ENCODE measurements at regions not wholly inside any gene's neighbourhood (a gene's known extent, or its start where the extent isn't known, plus 50 kb on each side); places are given as distances from the start of the nearest gene placed in this dataset.
"Not testable (repeated sequence)": the region's sequence is repeated elsewhere in the genome, so short reads cannot be mapped to it uniquely, and the experiment has no call there.

GRCh38 chr6:115835314-115835713 lies 225.4 kb downstream of the FRK start:
- Histone ChIP-seq H2AFZ (ENCODE audit: low read depth, low read length) (no peak overlapping the region), H3K9me3 (replicated peaks; ENCODE audit: control insufficient read depth, insufficient read depth, low read length) (no peaks in the 10 kb centered on the region), H3K9ac (replicated peaks; ENCODE audit: extremely low read depth, insufficient read depth, low read length) (no peak overlapping the region), H3K4me2 (ENCODE audit: insufficient read depth, low read length) (no peak overlapping the region), H3K9me1 (replicated peaks; ENCODE audit: control insufficient read depth, extremely low read depth, insufficient read depth, low read length) (no peaks in the 10 kb centered on the region), H4K20me1 (replicated peaks; ENCODE audit: control insufficient read depth, extremely low read depth, insufficient read depth, low read length) (no peaks in the 10 kb centered on the region), H3K4me1 (ENCODE audit: control insufficient read depth, extremely low read depth, insufficient read depth, low read length) (no peaks in the 10 kb centered on the region), H3K79me2 (ENCODE audit: control insufficient read depth, insufficient read depth, low read length) (no peaks in the 10 kb centered on the region), H3K36me3 (ENCODE audit: control insufficient read depth in 2 of 2, extremely low read depth in 1 of 2, insufficient read depth in 2 of 2, low read length in 2 of 2) (no peaks in the 10 kb centered on the region), H3K27me3 (ENCODE audit: control insufficient read depth in 2 of 2, insufficient read depth in 2 of 2, low read length in 2 of 2) (no peaks in the 10 kb centered on the region), H3K4me3 (replicated peaks in 1 of 3; ENCODE audit: insufficient read depth in 1 of 3, low read depth in 1 of 3, low read length in 3 of 3) (no peak overlapping the region), H3K27ac (ENCODE audit: insufficient read depth, low read depth, low read length) (no peak overlapping the region)
- intact Hi-C loops (cut with micrococcal nuclease) = no loop called here
- CTCF ChIA-PET = no interaction called here
- no peak for FAIRE-seq
- POLR2A ChIA-PET = no interaction called here
- DNase-seq (ENCODE audit: low read depth, low spot score) = no peak
- dilution Hi-C loops (cut with MboI; ENCODE audit: extremely low pct_ligation_motif_present, low sequenced_read_pairs) = no loop called here
- no peak for TF ChIP-seq POLR2AphosphoS5 (IDR thresholded peaks at IDR 0.05; ENCODE audit: insufficient read depth, low read depth, low read length)
- BruUV-seq (replicated peaks) = no TSS peak

GRCh38 chr6:115834542-115834941 lies 226.1 kb downstream of the FRK start:
- H3K36me3 ChIP-seq (ENCODE audit: control insufficient read depth in 2 of 2, extremely low read depth in 1 of 2, insufficient read depth in 2 of 2, low read length in 2 of 2); BruUV-seq (replicated peaks); POLR2A ChIA-PET; intact Hi-C loops (cut with micrococcal nuclease); H4K20me1 ChIP-seq (replicated peaks; ENCODE audit: control insufficient read depth, extremely low read depth, insufficient read depth, low read length); H3K27me3 ChIP-seq (ENCODE audit: control insufficient read depth in 2 of 2, insufficient read depth in 2 of 2, low read length in 2 of 2); DNase-seq (ENCODE audit: low read depth, low spot score); H3K9me1 ChIP-seq (replicated peaks; ENCODE audit: control insufficient read depth, extremely low read depth, insufficient read depth, low read length); H3K4me3 ChIP-seq (replicated peaks in 1 of 3; ENCODE audit: insufficient read depth in 1 of 3, low read depth in 1 of 3, low read length in 3 of 3); H3K4me1 ChIP-seq (ENCODE audit: control insufficient read depth, extremely low read depth, insufficient read depth, low read length); H3K4me2 ChIP-seq (ENCODE audit: insufficient read depth, low read length); CTCF ChIA-PET; H2AFZ ChIP-seq (ENCODE audit: low read depth, low read length); H3K9me3 ChIP-seq (replicated peaks; ENCODE audit: control insufficient read depth, insufficient read depth, low read length); H3K79me2 ChIP-seq (ENCODE audit: control insufficient read depth, insufficient read depth, low read length); dilution Hi-C loops (cut with MboI; ENCODE audit: extremely low pct_ligation_motif_present, low sequenced_read_pairs); H3K9ac ChIP-seq (replicated peaks; ENCODE audit: extremely low read depth, insufficient read depth, low read length); H3K27ac ChIP-seq (ENCODE audit: insufficient read depth, low read depth, low read length); FAIRE-seq: not testable (repeated sequence)

GRCh38 chr6:115832786-115833185 lies 227.9 kb downstream of the FRK start:
- no peak for TF ChIP-seq POLR2A (IDR thresholded peaks at IDR 0.05; ENCODE audit: low read depth, low read length)
- no peak for TF ChIP-seq MAX (IDR thresholded peaks at IDR 0.05; ENCODE audit: insufficient read depth, insufficient read length)
- TF ChIP-seq EZH2 (IDR thresholded peaks at IDR 0.05; ENCODE audit: borderline replicate concordance, low read depth, low read length, severe bottlenecking) = no peak
- no peak for TF ChIP-seq MYC (IDR thresholded peaks at IDR 0.05; ENCODE audit: low read depth, low read length)
- TF ChIP-seq FOS (IDR thresholded peaks at IDR 0.05; ENCODE audit: borderline replicate concordance, insufficient read depth, low read length) = no peak
- no peak for TF ChIP-seq GATA2 (IDR thresholded peaks at IDR 0.05; ENCODE audit: insufficient read depth, insufficient read length, low read depth, low read length)
- no peak for TF ChIP-seq CTCF (IDR thresholded peaks at IDR 0.05; ENCODE audit: extremely low read depth in 1 of 2, insufficient read depth in 1 of 2, low read depth in 1 of 2, low read length in 2 of 2)
- no peak for TF ChIP-seq JUN (IDR thresholded peaks at IDR 0.05; ENCODE audit: borderline replicate concordance, insufficient read depth, insufficient read length, low read depth)
- TF ChIP-seq POLR2AphosphoS5 (IDR thresholded peaks at IDR 0.05; ENCODE audit: insufficient read depth, low read depth, low read length) = no peak
- Histone ChIP-seq H3K9ac (replicated peaks; ENCODE audit: extremely low read depth, insufficient read depth, low read length) (no peak overlapping the region), H3K9me3 (replicated peaks; ENCODE audit: control insufficient read depth, insufficient read depth, low read length) (no peaks in the 10 kb centered on the region), H3K9me1 (replicated peaks; ENCODE audit: control insufficient read depth, extremely low read depth, insufficient read depth, low read length) (no peaks in the 10 kb centered on the region), H3K4me2 (ENCODE audit: insufficient read depth, low read length) (no peak overlapping the region), H3K27me3 (ENCODE audit: control insufficient read depth in 2 of 2, insufficient read depth in 2 of 2, low read length in 2 of 2) (no peaks in the 10 kb centered on the region), H3K4me1 (ENCODE audit: control insufficient read depth, extremely low read depth, insufficient read depth, low read length) (no peaks in the 10 kb centered on the region), H4K20me1 (replicated peaks; ENCODE audit: control insufficient read depth, extremely low read depth, insufficient read depth, low read length) (no peaks in the 10 kb centered on the region), H3K4me3 (replicated peaks in 1 of 3; ENCODE audit: insufficient read depth in 1 of 3, low read depth in 1 of 3, low read length in 3 of 3) (no peak overlapping the region), H3K27ac (ENCODE audit: insufficient read depth, low read depth, low read length) (no peak overlapping the region), H3K79me2 (ENCODE audit: control insufficient read depth, insufficient read depth, low read length) (no peaks in the 10 kb centered on the region), H2AFZ (ENCODE audit: low read depth, low read length) (no peak overlapping the region), H3K36me3 (ENCODE audit: control insufficient read depth in 2 of 2, extremely low read depth in 1 of 2, insufficient read depth in 2 of 2, low read length in 2 of 2) (no peaks in the 10 kb centered on the region)
- dilution Hi-C loops (cut with MboI; ENCODE audit: extremely low pct_ligation_motif_present, low sequenced_read_pairs) (no loop called here), intact Hi-C loops (cut with micrococcal nuclease) (no loop called here)
- no peak for FAIRE-seq
- no TSS peak for BruUV-seq (replicated peaks)
- DNase-seq (ENCODE audit: low read depth, low spot score) = no peak
- ChIA-PET POLR2A (no interaction called here), CTCF (no interaction called here)
